DLD1 (cell line): ENCODE measurements at regions not wholly inside any gene's neighbourhood (a gene's known extent, or its start where the extent isn't known, plus 50 kb on each side); places are given as distances from the start of the nearest gene placed in this dataset.

Experiments
- in situ Hi-C: cut with HindIII; loops from 2 replicates; pipeline ENCODE4 v1.10.0; 2017; ENCODE audit warnings: low sequenced_read_pairs

- in situ Hi-C loops: no loop called here
Observed at GRCh38 chr4:180150818-180151217, 2092.4 kb upstream of the TENM3 start.

DNA sequence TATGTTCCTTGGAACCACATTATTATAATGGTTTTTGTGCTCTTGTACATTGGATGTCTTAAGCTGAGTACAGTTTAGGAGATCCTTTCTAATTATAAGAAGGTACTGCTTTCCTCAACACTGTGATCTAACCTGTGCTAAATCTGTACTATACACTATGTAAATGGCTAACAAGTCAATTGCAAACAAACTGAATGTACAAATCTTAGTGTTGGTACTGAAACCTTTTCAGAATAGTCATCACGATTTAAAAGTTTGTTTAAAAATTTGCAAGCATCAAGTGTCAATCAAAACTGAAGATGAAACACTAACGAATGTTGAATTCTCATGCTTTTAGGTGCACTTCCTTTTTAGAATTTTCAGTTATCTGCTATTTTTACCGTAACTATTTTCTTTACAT, 2090.4 kb upstream of the TENM3 start:
- in situ Hi-C loops: no loop called here

DNA sequence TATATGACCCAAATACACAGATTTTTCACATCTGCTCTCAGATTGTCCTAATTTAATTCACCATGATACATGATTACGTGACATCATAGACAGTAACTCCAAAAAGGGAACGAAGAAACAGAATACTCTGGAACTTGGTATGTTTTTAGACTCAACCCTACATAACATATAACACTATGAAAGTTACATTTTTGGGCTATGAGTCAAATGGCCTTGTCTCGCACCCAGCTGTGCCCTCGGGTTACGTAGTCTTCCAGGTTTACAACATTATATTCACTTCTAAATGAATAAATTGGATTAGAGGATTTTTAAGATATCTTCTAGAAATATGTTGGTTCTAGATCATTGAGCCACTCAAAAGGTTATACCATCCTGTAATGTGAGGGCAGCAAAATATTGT, 2089.6 kb upstream of the TENM3 start:
- in situ Hi-C loops: no loop called here

- in situ Hi-C loops: no loop called here
Observed at GRCh38 chr4:180156684-180157083, 2086.5 kb upstream of the TENM3 start.

DNA sequence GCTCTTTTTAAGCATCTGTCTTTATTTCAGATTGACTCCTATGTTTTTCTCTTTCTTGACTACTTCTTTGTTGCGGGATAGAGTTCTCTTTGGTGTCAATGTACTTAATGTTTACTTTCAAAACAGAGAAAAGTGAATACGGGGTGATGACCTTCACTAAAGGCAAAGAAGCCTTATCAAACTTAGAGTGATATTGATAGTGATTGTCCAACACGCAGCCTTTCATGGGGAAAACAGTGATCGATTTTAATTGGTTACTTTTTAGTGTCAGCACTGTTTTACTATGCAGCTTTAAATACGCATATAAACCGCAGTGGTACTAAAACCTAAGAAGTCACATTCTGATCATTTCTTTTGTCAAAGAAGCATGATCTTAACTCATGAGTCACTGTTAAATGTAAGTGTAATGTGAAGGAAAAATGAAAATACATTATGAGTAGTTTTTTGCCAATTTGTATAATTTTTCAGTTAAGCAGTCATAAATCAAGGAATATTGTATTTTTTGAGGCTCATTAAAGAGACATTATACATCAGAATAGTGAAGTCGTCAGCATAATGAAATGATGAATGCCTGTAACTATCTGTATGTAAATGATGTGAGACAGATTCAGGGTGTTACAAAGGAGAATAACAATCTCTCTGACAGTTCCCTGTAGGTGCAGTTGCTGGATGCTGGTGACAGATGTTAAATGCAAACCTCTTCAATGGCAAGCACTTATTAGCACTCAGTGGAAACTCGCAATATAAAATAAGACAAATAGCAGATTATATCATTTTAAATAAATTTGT, 2082.8 kb upstream of the TENM3 start:
- in situ Hi-C loops: no loop called here

- in situ Hi-C loops: no loop called here
Observed at GRCh38 chr4:180164799-180165198, 2078.4 kb upstream of the TENM3 start.

DNA sequence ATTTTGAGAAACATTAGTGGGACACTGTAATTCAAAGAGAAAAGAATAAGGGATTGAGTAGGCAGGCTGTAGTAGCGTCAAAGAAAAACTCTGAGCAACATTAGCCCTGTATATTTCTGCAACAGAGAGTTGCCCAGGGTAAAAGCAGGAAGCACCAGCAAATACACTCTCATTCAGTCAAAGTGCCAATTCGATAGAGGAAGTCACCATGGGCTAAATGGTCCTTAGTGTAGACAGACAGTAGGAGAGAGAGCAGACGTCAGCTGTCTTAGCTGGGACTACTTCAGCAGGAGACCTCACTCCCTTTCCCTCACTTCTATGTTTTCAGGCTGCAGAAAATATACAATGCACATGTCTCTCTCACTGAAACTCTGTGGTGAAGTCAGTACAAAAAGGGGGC, 2073.8 kb upstream of the TENM3 start:
- in situ Hi-C loops: no loop called here

DNA sequence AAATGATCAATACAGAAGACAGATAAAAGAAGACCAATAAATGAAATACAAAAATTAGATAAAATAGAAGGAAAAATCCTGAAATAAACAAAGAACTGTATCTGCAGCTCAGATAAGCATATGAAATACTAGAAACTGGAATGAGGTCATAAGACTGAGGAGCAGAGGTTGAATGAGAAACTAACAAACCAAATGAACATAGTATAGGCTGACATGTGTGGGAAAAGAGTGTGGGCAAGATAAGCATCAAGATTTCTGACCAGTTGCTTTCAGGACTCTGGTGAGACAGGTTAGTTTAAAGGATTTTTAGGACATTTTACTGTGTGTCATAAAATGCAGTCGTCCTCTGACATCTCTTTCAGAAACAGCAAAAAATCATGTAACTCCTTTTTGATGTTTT, 2073.2 kb upstream of the TENM3 start:
- in situ Hi-C loops: no loop called here

DNA sequence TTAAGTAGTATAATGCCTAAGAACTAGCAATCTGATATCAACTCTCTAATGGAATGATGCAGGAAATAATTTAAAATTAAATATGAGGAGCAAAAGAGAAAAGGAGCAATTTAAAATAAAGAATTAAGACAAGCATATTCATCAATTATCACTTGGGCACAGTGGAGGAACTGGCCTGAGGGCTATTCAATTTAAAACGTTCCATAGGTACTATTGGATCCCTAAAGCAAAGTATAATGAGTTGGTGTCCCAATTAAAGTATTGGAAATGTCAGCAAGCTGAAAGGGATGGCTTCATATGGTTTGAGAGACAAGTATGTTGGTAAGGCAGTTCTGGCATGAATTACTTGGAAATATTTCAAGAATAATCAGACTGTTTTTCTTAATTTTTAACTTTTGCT, 2064.1 kb upstream of the TENM3 start:
- in situ Hi-C loops: no loop called here

DNA sequence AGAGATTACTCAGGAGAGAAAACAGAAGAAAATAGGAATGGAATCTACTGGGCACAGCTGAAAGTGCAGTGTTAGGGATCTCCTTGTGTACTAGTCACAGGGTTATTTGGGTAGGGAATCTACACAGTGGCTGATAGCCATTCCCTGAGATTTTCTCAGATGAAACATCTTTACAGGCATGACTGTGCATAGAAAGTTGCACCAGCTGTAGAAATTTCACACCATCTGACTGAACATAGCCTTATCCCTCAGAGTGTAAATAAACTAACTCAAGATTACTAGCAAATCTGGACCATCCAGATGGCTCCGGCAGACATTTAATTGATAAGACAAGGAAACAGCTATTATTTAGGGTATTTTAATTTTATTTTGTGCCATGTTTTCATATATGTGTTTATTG, 2053.5 kb upstream of the TENM3 start:
- in situ Hi-C loops: no loop called here

GRCh38 chr4:180190382-180190781, 2052.8 kb upstream of the TENM3 start:
- in situ Hi-C loops: no loop called here

DNA sequence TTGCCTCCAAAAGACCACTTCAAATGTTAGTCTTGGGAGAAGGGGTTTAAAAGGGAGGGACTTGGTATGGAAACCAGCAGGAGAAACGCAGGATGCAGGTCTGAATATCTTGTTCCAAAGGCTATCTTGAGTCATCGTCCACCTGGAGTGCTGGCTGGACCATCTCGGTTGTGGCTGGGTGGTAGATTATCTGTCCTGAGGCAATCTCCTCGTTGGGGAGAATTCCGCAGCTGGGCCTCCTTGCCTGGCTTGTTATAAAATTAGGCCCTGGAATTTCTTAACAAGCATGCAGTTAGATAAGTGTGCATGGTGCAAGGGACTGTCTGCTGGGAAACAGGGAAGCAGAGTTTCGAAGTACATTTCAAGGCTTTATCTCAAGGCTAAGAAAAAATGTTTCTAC, 2045.7 kb upstream of the TENM3 start:
- in situ Hi-C loops: no loop called here

- in situ Hi-C loops: no loop called here
Observed at GRCh38 chr4:180203349-180203748, 2039.9 kb upstream of the TENM3 start.

- in situ Hi-C loops: no loop called here
Observed at GRCh38 chr4:180205276-180205675, 2037.9 kb upstream of the TENM3 start.

- in situ Hi-C loops: no loop called here
Observed at GRCh38 chr4:180207921-180208320, 2035.3 kb upstream of the TENM3 start.

- in situ Hi-C loops: no loop called here
Observed at GRCh38 chr4:180217070-180217469, 2026.1 kb upstream of the TENM3 start.

- in situ Hi-C loops: no loop called here
Observed at GRCh38 chr4:180219080-180219479, 2024.1 kb upstream of the TENM3 start.

- in situ Hi-C loops: no loop called here
Observed at GRCh38 chr4:180225977-180226376, 2017.2 kb upstream of the TENM3 start.

DNA sequence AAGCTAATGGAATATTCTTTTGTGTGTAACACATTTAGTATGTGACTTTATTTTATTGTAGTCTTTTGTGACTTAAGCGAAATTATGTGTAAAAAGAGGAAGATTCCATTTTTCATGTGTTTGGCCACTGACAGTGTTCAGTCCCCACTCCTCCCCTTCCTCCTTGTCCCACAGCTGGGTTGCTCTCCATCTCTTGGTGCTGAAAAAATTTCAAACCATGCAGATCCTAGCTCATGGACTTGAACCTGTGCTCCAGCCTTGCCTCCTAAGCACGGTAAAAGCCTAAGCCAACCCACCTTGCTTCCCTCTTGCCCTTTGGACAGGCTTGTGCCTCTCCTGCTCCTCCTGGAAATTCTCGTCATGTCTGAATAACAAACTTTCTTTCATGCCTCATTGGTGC, 2008.5 kb upstream of the TENM3 start:
- in situ Hi-C loops: no loop called here

DNA sequence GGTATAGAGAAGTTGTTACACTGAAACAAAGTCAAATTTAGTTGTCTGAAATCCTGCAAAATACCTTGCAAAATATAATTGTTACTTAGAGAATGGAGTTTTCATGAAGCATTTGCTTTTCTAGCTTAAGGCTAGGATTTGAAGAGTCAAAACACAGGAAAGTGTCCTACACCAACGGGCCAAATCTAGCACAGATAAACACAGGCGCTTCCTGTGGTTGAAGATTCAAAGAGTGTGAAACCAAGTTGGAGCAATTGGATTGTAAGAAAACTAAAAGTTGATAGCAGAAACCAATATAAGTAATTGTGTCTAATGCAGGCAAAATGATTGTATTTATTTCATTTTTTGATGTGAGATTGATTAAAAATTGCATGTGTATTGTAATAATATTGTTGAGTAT, 2002.5 kb upstream of the TENM3 start:
- in situ Hi-C loops: no loop called here

DNA sequence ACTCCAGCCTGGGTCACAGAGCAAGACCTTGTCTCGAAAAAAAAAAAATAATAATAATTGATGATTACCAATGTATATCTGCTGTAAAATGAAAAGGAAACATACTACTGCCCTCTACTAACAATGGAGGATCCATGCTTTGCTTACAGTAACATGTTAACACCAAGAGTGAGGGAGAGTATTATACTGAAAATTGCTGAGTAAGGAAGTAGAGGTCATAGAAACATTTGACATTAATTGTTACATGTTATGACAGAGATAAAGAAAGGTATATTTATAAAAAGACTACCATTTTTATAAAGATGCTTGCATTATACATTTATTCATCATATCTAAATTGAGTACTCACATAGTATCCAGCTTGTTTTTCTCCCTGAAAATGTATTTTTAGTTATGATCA, 1989.8 kb upstream of the TENM3 start:
- in situ Hi-C loops: no loop called here

GRCh38 chr4:180261346-180261745, 1981.9 kb upstream of the TENM3 start:
- in situ Hi-C loops: no loop called here

DNA sequence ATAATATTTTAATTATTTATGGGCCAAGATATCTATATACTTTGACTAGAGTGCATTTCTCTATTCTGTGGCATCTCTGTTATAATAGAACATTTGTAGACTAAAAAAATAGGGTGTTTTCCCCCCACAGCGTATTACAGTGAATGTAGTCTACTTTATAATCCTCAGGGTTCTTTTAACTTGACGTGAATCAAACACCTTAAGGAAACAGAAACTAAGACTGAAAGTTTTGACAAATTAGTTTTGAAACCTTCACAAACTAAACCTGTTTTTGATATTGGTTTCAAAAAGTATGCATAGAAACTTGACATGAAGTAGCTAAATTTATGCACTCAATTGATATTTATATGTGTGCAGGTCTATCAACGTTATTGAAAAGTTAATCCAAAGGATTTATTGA, 1963.1 kb upstream of the TENM3 start:
- in situ Hi-C loops: no loop called here
